ENCODE measurements at regions not wholly inside any gene's neighbourhood (a gene's known extent, or its start where the extent isn't known, plus 50 kb on each side); places are given as distances from the start of the nearest gene placed in this dataset.

DNA sequence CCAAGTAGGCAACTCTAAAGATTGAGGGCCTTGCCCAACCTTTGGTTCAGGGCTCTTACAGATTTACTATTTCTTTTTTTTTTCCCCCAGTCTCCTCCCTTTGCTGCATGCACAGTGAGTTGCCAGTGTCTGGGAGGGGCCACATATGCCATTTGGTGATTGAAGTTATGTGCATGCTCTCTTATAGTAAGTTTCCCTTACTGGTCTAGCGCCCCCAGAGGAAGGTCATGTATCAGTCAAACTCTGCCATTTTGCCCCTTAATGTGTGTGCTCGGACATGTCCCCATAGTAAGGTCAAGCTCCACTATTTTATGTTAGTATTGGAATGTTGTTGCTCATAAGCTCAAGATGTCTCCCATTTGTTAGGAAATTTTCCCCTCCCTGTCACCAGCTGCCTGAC is 1138.0 kb upstream of the SLC10A2 start:
- DNase-seq = no peak

DNA sequence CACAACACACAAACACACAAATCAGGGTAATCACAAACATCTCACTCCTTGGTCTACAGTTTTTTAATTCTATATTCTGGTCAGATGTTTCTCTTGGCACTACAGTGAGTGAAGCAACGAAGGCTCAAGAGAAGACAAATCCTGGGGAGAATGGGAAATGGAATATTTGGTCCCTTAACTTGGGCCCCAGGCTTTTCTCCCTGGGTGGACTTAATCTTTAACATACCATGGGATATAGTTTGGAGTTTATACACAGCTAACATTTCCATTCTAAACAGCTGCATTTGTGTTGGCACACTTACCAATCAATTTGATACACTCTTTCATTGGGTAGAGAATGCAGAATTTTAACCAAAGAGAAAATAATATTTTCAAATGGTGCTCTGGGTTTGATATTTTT is 1132.6 kb upstream of the SLC10A2 start:
- DNase-seq = no peak

DNA sequence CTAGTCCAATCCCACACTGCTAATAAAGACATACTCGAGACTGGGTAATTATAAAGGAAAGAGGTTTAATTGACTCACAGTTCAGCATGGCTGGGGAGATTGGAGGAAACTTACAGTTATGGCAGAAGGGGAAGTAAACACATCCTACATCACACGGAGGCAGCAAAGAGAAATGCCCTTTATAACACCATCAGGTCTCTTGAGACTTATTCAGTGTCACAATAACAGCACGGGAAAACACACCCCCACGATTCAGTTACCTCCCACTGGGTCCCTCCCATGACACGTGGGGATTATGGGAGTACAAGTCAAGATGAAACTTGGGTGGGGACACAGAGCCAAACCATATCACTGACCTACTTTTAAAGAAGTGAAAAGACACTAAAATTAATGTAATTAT is 1130.4 kb upstream of the SLC10A2 start:
- no peak for DNase-seq

DNA sequence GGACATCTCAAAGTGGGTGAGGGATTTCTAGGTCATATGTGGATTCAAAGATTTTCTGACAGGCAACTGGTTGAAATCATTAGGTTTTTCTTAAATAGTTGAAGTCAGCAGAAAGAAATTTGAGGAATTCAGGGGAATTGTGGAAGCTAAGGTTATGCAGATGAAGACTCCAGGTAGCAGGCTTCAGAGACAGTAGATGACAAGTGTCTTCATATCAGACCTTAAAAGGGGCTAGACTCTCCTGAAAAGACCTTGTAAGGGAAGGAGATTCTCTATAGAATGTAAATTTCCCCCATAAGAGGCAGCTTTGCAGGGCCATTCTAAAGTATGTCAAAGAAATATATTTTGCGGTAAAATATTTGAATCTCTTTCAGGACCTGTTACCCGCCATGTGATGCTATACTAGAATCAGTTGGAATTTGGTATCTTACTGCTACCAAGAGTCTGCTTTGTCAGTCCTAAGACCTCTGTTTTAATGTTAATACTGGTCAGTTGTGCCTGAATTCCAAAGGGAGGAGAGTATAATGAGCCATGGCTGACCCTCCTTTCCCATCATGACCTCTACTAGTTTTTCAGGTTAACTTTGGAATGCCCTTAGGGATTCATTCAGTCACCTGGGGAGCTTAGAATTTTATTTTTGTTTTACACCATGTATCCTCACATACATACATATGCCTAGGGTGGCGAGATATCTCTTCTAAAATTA is 1115.5 kb upstream of the SLC10A2 start:
- no peak for DNase-seq

DNA sequence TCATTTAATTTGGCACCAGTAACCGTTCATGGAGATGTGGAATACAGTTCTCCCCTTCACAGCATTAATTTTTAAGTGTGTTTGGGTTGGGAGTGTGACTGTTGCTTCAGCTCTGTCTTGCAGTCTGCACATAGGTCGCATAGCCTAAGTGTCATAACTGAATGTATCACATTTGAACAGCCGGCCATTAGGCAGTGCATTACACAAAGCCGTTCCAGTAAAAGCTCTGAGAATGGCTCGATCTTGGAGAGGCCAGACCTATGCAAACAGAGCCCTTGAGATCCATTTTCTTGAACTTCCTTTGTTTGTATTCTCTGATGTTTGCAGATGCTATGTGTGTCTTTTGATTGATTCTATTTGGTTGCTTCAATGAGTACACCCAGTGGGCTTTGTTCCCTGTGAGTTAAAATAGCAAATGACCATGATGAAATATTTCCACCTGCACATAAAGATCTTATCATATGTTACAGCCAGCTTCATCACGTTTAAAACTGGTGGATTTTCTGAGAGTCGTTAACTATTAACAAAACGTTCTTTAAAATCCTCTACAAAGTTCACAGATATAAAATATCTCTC is 1104.9 kb upstream of the SLC10A2 start:
- peak; percentile 98 for DNase-seq

DNA sequence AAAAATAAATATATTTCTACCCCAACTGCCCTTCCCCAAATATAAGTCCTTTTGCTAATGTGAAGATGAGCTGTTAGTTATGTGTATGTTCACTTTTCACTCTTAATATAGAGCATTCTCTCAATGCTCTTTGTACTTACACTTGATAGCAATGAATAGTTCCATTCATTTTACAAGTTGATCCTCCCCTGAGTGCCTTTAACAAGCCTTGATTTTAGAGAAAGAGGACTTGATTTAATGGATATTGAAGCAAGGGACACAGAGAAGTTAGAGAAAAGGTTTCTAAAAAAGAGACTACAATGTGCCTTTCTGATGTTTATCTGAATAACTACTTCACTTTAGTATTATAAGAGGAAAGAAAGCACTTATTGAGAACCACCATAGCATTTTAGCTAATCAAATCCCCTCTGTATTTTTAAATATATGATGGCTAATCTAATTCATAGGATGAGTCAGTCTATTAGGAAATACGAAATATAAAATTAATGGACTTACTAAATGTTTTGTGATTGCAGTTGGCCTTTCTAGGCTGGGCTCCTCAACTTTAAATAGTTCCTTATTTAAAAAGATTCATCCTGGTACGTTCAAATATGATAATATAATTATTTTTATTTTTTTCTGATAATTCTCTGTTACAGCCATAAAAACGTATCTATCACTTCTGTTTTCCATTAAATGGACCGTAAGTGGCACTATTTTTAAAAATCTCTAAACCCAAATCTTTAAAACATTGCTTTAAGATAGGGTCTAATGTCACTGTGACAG is 1097.8 kb upstream of the SLC10A2 start:
- no peak for DNase-seq

DNA sequence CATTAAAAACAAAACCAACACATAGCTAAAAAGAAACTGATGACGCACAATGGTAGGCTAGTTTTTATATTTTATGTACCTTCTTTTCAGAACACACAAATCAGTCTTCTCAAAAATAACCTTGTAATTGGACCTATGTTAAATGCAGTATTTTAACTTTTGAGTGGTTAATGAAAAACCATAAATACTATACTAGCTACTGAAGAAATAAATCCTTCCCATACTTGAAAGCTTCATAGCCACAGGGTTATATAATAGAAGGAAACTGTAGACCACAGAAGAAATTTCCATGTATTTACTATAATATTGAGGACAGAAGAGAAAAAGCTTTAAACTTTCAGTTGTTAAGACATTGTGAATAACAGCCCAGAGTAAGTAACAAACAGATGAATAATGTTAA is 1094.3 kb upstream of the SLC10A2 start:
- no peak for DNase-seq

DNA sequence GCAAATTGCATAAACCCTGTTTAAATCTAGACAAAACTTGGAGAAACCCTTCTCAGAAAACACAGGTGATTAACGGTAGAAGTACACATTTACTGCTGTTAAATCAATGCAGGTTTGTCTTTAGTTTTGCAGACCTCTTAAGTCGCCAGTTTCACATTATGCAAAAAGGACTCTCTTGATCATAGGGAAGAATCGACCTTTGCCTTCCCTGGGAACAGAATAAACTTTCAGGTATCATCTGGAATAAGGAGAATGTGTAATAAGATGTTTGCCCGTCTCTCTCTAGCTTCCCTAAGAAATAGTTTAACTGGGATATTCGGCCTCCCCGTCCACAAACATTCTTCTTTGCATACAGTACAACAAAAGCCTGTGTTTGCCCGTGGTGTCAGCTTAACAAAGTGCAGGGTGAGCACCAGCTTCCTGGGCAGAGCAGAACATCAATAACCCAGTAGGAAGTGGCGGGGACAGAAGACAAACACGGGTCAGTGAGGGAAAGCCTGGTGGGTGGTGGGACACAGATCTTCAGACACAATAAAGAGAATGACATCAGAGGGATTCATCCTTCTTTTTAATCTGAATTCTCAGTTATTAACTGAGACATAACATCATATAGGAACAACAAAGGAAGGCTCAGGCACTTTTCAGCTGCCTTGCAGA is 1077.7 kb upstream of the SLC10A2 start:
- peak; percentile 37 for DNase-seq

DNA sequence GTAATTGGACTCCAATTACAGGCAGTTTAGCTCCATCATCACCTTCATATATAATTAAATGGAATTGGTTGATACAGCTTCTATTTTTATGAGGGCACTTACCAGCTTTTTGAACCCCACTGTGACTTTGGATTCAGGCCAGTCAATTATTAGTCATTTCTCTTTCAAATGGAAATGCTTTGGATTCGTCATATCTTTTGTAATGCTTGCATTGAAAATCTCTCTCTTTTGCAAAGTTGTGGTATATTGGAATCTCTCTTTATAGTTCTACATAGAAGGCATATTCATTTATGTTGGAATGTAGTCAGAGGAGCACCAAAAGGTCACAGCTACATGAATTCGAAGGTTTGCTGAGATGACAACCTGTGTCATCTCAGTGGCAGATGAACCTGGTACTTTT is 1074.3 kb upstream of the SLC10A2 start:
- no peak for DNase-seq

DNA sequence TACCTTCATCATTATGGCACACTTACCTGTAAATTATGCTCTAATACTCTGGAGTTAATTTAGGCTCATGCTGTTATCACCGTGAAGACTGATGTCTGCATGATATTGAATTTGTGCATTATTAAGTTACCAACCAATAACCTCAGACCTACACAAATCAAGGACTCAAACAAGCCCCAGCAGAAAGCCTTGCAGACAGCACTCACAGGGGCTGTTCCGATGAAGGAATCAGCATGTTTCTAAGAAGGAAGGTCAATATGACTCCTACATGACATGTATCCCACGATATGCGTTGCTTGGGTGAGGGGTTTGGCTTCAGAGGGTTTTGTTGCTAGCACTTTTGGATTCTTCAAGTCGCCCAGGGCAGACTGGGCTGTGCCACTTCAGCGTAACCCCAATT is 1071.2 kb upstream of the SLC10A2 start:
- no peak for DNase-seq

DNA sequence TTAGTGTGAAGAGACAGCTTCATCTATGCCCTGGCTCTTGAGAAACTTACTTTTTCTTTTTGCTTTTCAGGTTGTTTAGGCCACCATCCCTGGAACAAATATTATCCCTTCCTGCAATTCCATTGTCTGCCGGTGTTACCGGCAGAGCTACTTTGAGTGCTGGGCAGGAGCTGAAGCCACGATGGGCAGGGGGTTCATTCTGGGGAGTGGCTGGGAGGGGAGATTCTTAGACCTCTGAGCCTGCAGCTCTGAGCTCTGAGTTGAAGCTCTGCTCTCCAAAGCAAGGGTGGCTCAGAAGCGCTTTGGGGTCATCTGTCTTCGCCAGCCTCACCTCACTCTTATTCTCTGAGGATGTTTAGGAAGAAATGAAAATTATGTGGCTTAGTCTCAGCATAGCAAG is 1066.6 kb upstream of the SLC10A2 start:
- DNase-seq = no peak

DNA sequence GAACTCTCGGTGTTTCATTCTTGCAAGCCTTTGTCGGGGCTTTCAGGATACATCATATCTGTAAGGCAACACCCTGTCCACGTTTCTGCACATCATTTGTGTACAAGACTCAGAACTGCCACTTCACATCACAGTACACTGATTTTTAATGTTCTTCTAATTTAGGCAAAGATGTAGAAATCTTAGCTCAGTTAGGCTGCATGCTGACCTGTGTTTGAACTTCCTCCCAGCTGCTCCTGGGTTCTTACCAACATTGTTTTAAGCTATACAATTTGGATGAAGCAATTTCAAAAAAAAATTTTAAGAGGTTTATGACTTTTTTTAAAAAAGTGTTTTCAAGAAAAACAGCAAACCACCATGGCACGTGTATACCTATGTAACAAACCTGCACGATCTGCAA is 1047.9 kb upstream of the SLC10A2 start:
- no peak for DNase-seq

DNA sequence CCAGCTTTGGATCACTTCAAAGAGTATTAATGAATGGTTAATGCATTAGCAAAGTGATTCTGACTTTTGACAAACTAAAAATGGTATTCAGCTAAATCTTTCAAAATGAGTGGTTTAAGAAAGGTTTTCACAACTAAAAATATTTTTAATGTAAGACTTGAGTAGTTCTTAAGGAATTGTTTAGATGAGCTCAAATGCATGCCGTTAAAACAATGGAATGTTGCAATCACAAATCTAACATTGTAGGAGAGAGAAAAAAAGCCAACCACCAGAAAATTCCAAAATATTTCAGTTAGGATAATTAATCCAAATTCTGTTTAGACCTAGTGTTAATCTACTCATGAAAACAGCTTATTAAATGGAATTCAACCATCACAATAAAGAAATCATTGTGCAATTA is 1044.8 kb upstream of the SLC10A2 start:
- no peak for DNase-seq

DNA sequence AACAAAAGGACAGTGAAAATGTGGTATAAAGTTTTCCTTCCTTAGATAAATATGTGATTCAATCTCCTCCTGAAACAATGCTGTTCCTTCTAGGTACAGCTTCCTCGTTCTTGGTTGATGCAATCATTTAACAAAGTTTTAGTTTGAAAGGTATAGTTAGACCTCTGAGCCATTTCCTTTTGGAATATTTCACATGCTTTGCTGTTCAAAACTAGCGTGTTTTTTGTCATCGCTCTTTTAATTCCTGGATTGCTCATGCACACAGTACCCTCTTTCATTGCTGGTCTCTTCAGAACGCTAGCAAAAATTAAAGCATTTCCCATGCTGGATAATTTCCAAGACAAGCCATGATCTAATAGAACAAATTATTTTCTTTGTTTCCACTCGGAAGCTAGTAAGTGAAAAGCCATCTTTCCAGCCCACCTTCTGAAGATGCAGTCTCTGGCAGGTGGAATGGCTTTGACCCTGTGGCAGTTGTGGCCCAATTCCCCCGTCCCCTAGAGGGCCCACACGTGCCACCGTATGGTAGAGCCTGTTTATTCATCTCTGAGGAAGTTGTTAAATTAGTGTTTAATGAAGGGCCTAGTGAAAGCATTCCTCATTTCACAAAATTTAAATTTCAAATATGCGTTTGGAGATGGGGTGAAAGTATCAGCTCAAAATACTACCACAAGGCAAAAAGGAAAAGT is 1040.6 kb upstream of the SLC10A2 start:
- no peak for DNase-seq

DNA sequence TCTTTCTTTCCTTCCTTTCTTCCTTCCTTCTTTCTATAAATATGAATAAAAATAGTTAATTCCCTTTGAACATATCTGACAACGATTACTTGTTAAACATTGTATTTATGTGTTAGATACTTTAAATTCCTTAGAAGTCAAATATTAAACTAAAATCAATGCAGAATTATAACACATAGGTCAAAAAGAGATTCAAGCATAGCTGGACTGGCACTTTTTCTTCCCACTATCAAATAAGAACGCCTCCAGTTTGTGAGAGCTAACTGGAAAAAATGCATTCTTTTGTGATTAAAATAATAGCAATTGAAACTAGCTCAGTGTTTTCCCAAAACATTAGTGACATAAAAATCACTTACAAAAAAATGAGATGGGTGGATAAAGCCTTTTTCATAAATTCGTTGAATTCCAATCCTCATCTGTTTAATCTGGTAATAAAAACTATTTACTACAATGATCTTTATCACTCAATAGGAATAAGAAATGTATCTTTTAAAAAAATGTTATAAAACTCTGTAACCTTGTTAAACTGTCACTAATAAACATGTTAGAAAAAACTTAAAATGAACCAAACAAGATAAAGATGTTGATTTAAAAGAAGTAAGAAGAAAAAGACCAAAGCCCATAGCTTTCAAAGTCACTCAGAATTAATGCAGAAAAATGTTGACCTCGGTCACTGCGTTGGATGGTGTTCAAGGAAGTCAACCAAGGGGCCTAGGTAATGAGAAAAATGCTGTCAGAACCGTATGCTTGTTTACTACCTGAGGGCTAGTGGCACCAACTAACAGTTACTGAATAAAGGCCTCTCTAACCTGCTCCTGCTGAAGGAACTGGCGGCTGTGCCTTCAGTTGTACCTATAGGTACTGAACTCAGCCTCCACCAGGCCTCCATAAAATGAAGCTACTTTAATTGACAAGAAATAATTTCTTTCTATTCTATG is 1039.5 kb upstream of the SLC10A2 start:
- no peak for DNase-seq

DNA sequence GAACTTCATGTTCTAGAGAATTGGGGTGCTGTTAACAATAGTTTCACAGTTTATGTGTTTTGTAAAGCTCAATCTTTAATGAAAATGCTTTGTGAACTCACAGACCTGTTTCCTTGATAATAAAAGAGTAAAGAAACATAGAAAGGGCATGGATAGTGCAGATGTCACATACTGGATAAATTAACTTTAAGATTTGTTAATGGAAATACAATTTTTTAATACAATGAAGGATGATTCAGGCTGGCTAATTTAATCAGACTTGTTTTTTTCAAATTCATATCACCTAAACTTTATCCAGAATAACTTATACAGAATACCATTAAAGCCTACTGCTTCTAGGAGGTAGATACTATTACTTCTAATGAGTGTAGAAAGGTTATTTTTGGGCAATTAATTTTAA is 1033.5 kb upstream of the SLC10A2 start:
- DNase-seq = no peak

DNA sequence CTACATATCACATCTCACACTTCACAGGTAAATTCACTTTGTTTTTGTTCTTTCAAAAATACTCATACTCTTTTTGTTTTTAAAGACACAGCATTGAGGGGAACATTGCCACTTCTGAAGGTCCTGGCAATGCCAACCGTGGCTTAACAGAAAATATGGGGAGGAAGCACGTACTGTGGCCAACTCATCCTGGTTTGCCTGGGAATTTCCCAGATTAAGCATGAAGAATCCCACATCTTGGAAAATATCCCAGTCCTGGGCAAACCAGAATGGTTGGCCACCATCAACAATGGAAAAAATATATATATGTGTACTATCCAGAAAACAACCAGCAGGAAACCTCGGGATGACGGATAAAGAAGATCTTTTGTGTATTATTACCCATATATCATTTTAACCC is 1032.2 kb upstream of the SLC10A2 start:
- DNase-seq = no peak

DNA sequence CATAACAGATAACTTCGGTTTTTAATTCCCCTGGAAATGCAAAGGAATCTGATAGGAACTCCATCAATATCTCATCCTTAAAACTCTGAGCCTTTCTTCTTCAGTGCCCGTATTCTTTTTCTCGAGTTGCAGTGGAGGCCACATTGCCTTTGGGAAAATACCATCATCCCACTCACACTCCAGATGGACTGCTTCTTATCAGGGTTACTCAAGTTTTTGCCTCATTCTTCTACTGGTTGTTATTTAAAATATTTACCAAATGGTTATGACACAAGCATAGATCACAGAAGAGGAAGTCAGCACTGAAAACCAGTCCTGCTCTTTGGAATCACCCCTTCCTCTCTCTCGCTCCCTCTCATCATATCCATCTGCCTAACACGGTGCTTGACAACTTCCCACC is 1020.5 kb upstream of the SLC10A2 start:
- no peak for DNase-seq

DNA sequence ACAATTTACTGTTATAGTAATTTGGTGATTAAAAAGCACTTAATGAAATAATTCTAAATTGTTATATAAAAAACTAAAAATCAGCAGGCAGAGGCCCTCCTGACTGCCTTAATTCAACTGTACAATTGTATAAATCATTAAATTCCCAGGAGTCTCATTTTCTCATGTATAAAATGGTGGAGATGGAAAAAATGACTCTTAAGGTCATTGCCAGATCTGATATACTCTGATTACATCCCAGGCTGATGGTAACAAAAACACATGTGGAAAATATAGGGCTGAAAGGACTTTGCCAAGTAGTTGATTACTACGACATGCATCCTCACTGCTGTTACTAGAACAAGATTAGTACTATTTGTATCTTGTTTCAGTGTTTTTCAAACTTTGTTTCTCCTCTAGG is 1020.0 kb upstream of the SLC10A2 start:
- DNase-seq = no peak

DNA sequence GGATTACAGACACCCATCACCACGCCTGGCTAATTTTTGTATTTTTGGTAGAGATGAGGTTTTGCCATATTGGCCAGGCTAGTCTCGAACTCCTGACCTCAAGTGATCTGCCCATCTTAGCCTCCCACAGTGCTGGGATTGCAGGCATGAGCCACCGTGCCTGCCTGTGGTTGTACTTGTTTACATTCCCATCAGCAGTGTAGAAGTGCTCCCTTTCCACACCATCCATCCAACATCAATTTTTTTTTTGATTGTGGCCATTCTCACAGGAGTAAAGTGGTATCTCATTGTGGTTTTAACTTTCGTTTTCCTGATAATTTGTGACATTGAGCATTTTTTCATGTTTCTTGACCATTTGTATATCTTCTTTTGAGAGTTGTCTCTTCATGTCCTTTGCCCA is 1019.4 kb upstream of the SLC10A2 start:
- DNase-seq = no peak

DNA sequence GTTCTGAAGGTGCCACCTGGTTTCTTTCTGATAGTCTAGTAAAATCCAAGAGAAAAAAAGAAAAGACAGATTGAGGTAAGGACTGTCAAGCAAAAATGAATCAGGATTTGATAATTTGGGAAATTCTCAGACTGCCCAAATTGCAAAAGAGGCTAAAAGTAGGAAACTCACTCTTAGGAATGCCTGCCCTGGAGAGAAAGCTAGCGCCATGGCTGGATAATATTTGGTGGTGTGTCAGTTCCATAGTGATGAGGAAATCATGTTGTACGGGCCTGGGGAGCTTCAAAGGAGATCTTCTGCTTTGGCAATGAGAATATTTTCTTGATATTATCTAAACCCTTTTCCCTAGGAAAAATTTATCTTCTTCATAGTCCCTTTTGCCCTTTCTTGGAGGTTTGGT is 1008.1 kb upstream of the SLC10A2 start:
- DNase-seq = no peak

DNA sequence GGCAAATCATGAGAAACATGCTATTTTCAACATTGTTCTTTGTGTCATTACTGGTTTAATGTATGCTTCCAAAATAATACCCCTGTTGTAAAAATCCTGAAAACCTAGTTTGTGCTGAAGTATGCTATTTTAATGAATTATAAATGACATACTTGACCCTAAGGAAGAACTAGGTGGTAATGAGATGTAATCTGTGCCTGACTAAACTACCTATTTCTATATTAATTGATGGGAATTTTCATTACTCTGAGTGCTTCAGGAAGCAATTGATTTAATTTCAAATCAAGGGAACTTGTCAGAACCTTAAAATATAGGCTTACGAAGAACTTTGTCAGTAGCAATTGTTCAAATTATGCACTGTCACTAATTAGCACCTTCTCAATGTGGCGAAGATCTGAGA is 1005.6 kb upstream of the SLC10A2 start:
- no peak for DNase-seq

All from NCI-H187 treated with DMSO at 0.1 percent for 48 hours (cell line).